IPS DF 6.9 (cell line): ENCODE measurements at regions not wholly inside any gene's neighbourhood (a gene's known extent, or its start where the extent isn't known, plus 50 kb on each side); places are given as distances from the start of the nearest gene placed in this dataset.
"Not testable (repeated sequence)": the region's sequence is repeated elsewhere in the genome, so short reads cannot be mapped to it uniquely, and the experiment has no call there.

Source experiments
- DNase-seq: peaks from one replicate; pipeline ENCODE4 v3.0.0-alpha.2; 2013; ENCODE audit warnings: low read depth, low spot score
- H3K27ac ChIP-seq: one replicate; pipeline ENCODE4 v1.5.1; 2013; ENCODE audit warnings: low read length, control low read depth
- H3K27me3 ChIP-seq: 2 replicates; pipeline ENCODE4 v1.6.1; 2013; ENCODE audit warnings: mild to moderate bottlenecking, low read length; ENCODE audit not compliant: control insufficient read depth, insufficient read depth
- H3K36me3 ChIP-seq: 2 replicates; pipeline ENCODE4 v1.6.1; 2013; ENCODE audit warnings: low read length; ENCODE audit not compliant: control insufficient read depth, insufficient read depth
- H3K4me1 ChIP-seq: 2 replicates; pipeline ENCODE4 v1.6.1; 2013; ENCODE audit warnings: low read length; ENCODE audit not compliant: control insufficient read depth, insufficient read depth
- H3K4me3 ChIP-seq: 2 replicates; pipeline ENCODE4 v1.5.1; 2013; ENCODE audit warnings: mild to moderate bottlenecking, low read length
- H3K9me3 ChIP-seq: 2 replicates; pipeline ENCODE4 v1.6.1; 2013; ENCODE audit warnings: low read length, inconsistent platforms; ENCODE audit not compliant: control insufficient read depth, insufficient read depth
- WGBS: extraction: QIAGEN DNeasy Blood & Tissue Kit; methylation state at CpG from one replicate; pipeline ENCODE4 v1.1.7; 2013; ENCODE audit warnings: mixed read lengths, missing lambda C conversion rate; ENCODE audit not compliant: insufficient read length, insufficient coverage; 5-methylcytosine and 5-hydroxymethylcytosine counted together

- no peak for DNase-seq
- WGBS = no CpG with 5 or more reads among the region's 5 CpGs
- Histone ChIP-seq H3K27me3 (no peaks in the 10 kb centered on the region), H3K4me3 (no peak overlapping the region), H3K4me1 (no peaks in the 10 kb centered on the region), H3K36me3 (no peaks in the 10 kb centered on the region), H3K9me3 (no peaks in the 10 kb centered on the region), H3K27ac (no peak overlapping the region)
These were observed 141.8 kb downstream of the SMIM20 start for GRCh38 chr4:26055855-26056254.

GRCh38 chr4:26056406-26056805 lies 142.4 kb downstream of the SMIM20 start:
- no peaks in the 10 kb centered on the region for H3K4me1 ChIP-seq
- no peak overlapping the region for H3K27ac ChIP-seq
- no peaks in the 10 kb centered on the region for H3K27me3 ChIP-seq
- DNase-seq = no peak
- H3K9me3 ChIP-seq = no peaks in the 10 kb centered on the region
- H3K36me3 ChIP-seq = no peaks in the 10 kb centered on the region
- WGBS = no CpG with 5 or more reads among the region's 7 CpGs
- no peak overlapping the region for H3K4me3 ChIP-seq

GRCh38 chr4:26057839-26058238 lies 143.8 kb downstream of the SMIM20 start:
- H3K4me3 ChIP-seq, H3K27me3 ChIP-seq, H3K27ac ChIP-seq, DNase-seq, H3K9me3 ChIP-seq, H3K4me1 ChIP-seq, H3K36me3 ChIP-seq: not testable (repeated sequence)
- WGBS = no CpG with 5 or more reads among the region's 3 CpGs

DNA sequence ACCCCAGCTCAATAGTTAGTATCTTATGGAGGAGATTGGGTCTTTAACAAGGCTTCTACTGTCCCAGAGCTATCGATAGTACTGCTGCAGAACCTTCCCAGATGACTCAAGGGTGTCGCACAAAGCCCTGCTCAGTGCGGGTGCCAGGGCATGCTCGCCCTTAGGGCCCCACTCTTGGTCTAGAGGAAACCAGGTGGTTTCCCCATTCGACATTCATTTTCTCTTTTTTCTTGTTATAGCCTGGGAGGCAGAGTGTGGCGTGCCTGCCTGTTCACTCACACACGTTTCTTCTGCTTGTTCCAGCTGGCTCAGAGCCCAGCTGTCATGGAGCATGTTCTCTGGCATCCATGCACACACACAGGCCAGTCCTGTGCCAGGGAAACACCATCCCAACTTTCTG lies 144.5 kb downstream of the SMIM20 start:
- Histone ChIP-seq H3K4me3 (no peak overlapping the region), H3K27ac (no peak overlapping the region), H3K9me3 (no peaks in the 10 kb centered on the region), H3K27me3 (no peaks in the 10 kb centered on the region), H3K36me3 (no peaks in the 10 kb centered on the region), H3K4me1 (peaks cover 1% of the 10 kb centered on the region; the same call in 1 of the 2 replicates)
- no peak for DNase-seq
- no CpG with 5 or more reads among the region's 7 CpGs for WGBS

GRCh38 chr4:26059391-26060154 lies 145.6 kb downstream of the SMIM20 start:
- H3K4me3 ChIP-seq = no peak overlapping the region
- H3K27me3 ChIP-seq = no peaks in the 10 kb centered on the region
- H3K4me1 ChIP-seq = peaks cover 1% of the 10 kb centered on the region; the same call in 1 of the 2 replicates
- no peak overlapping the region for H3K27ac ChIP-seq
- DNase-seq = no peak
- no peaks in the 10 kb centered on the region for H3K9me3 ChIP-seq
- no peaks in the 10 kb centered on the region for H3K36me3 ChIP-seq
- WGBS = no CpG with 5 or more reads among the region's 5 CpGs

DNA sequence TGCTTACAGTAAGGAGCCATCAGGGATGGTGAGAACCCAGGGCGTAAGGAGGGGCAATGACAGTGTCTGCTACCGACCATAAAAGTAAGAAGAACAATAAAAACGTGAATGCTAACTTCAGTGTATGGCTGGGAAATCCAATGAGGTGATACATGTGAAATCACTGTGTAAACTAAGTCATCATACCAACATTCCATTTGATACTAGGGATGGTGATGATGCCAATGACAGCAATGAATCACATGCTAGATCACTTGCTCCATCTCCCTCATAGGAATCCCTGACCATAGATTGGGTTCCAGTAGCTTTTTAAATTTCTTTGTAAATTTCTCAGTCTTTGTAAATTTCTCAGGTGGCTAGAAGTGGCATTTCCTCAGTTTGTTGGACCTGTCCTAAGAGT lies 146.3 kb downstream of the SMIM20 start:
- Histone ChIP-seq H3K27ac (no peak overlapping the region), H3K27me3 (no peaks in the 10 kb centered on the region), H3K36me3 (no peaks in the 10 kb centered on the region), H3K4me3 (no peak overlapping the region), H3K4me1 (peaks cover 1% of the 10 kb centered on the region; the same call in 1 of the 2 replicates), H3K9me3 (no peaks in the 10 kb centered on the region)
- no CpG with 5 or more reads among the region's 3 CpGs for WGBS
- no peak for DNase-seq

DNA sequence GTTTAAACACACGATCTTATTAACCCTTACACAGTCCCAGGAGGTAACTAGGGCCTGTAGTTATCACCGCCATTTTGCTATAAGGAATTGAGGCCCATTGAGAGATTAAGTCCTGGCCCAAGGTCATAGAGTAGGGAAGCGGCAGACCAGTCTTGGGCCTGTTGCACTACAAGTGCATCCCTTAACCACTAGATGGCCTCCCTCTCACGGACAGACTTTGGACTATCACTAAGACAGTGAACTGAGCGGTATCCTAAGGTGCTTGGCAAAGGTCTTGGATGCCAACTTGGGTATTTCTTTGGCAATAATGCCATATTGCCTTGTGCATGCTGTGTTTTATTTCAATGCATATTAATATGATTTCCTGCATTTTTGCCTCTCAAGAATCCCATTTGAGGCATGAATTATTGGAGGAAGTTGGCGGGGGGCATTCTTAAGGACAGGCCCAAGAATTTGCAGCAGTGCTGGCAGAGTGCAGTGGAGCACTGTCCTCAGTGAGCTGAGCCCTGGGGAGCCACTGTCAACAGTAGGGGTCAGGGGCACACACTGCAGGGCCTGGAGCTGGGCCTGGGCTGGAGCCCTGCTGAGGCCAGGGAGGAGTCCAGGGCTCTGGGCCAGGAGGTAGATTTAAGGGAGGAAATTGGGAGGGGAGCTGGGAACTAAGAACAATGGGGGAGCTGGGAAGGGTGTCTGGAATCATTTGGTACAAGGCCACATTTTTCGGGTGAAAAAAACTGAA lies 147.4 kb downstream of the SMIM20 start:
- no peaks in the 10 kb centered on the region for H3K9me3 ChIP-seq
- H3K27me3 ChIP-seq = no peaks in the 10 kb centered on the region
- no CpG with 5 or more reads among the region's 7 CpGs for WGBS
- H3K36me3 ChIP-seq = no peaks in the 10 kb centered on the region
- H3K4me1 ChIP-seq = peaks cover 1% of the 10 kb centered on the region; the same call in 1 of the 2 replicates
- no peak overlapping the region for H3K4me3 ChIP-seq
- no peak overlapping the region for H3K27ac ChIP-seq
- peak; percentile 47 for DNase-seq

GRCh38 chr4:26062215-26062614 lies 148.2 kb downstream of the SMIM20 start:
- H3K36me3 ChIP-seq = no peaks in the 10 kb centered on the region
- no peak overlapping the region for H3K27ac ChIP-seq
- no CpG with 5 or more reads among the region's 2 CpGs for WGBS
- H3K27me3 ChIP-seq = no peaks in the 10 kb centered on the region
- H3K9me3 ChIP-seq = no peaks in the 10 kb centered on the region
- DNase-seq = no peak
- no peak overlapping the region for H3K4me3 ChIP-seq
- H3K4me1 ChIP-seq = peaks cover 1% of the 10 kb centered on the region; the same call in 1 of the 2 replicates

GRCh38 chr4:26064009-26064408 lies 150.0 kb downstream of the SMIM20 start:
- H3K4me3 ChIP-seq, H3K36me3 ChIP-seq, DNase-seq, H3K4me1 ChIP-seq, H3K27me3 ChIP-seq, H3K9me3 ChIP-seq, H3K27ac ChIP-seq: not testable (repeated sequence)
- no CpG with 5 or more reads among the region's 34 CpGs for WGBS

GRCh38 chr4:26065833-26066232 lies 151.8 kb downstream of the SMIM20 start:
- no CpG with 5 or more reads among the region's 7 CpGs for WGBS
- Histone ChIP-seq H3K36me3 (no peaks in the 10 kb centered on the region), H3K4me1 (peaks cover 1% of the 10 kb centered on the region; the same call in 1 of the 2 replicates), H3K27ac (no peak overlapping the region), H3K9me3 (no peaks in the 10 kb centered on the region), H3K27me3 (no peaks in the 10 kb centered on the region), H3K4me3 (no peak overlapping the region)
- no peak for DNase-seq
